DND-41 (cell line): ENCODE measurements at regions not wholly inside any gene's neighbourhood (a gene's known extent, or its start where the extent isn't known, plus 50 kb on each side); places are given as distances from the start of the nearest gene placed in this dataset.

ENCODE experiments used
- CTCF ChIP-seq: IDR thresholded peaks from 2 replicates; pipeline ENCODE4 v1.5.1; 2012; ENCODE audit warnings: borderline replicate concordance, low read length, moderate library complexity, mild to moderate bottlenecking; ENCODE audit not compliant: poor library complexity, severe bottlenecking; ENCODE audit errors: extremely low read depth
- EZH2 ChIP-seq: IDR thresholded peaks from 3 replicates; pipeline ENCODE4 v1.6.1; 2012; ENCODE audit warnings: borderline replicate concordance, low read depth, mild to moderate bottlenecking, moderate library complexity, low read length, inconsistent platforms; ENCODE audit not compliant: severe bottlenecking

DNA sequence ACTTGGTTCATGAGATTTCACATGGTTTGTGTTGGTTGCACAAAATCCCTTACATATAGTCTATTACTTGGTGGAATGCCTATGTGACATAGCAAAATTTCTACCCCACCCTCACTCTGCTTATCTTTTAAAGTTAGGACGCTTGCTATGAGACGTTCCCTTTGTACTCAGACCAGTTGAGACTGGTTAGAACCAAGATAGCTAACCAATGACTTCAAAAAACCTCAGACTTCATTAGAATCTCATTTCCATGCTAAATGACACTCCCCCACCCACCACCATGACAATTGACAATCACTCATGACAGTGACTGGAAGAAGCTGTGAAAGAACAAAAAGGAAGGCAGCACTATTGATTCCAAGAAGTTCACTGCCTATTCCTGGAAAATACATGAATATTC is 313.6 kb downstream of the ETS1 start:
- no peak for TF ChIP-seq CTCF
- TF ChIP-seq EZH2, result no peak
